ENCODE measurements at regions not wholly inside any gene's neighbourhood (a gene's known extent, or its start where the extent isn't known, plus 50 kb on each side); places are given as distances from the start of the nearest gene placed in this dataset.
"Not testable (repeated sequence)": the region's sequence is repeated elsewhere in the genome, so short reads cannot be mapped to it uniquely, and the experiment has no call there.

GRCh38 chr1:31485166-31485565 lies 72.2 kb downstream of the SERINC2 start:
- DNase-seq: no peak

GRCh38 chr1:31487143-31487542 lies 74.1 kb downstream of the SERINC2 start:
- DNase-seq: no peak

GRCh38 chr1:31487721-31488293 lies 74.8 kb downstream of the SERINC2 start:
- no peak for DNase-seq

GRCh38 chr1:31488528-31488927 lies 75.5 kb downstream of the SERINC2 start:
- DNase-seq: no peak

GRCh38 chr1:31489575-31489974 lies 76.6 kb downstream of the SERINC2 start:
- not testable (repeated sequence) for DNase-seq

GRCh38 chr1:31490596-31490995 lies 77.6 kb downstream of the SERINC2 start:
- not testable (repeated sequence) for DNase-seq

GRCh38 chr1:31495351-31495750 lies 81.0 kb upstream of the TINAGL1 start:
- not testable (repeated sequence) for DNase-seq

GRCh38 chr1:31495770-31496169 lies 80.5 kb upstream of the TINAGL1 start:
- DNase-seq: not testable (repeated sequence)

- no peak for DNase-seq
Observed at GRCh38 chr1:31497601-31498000, 78.7 kb upstream of the TINAGL1 start.

GRCh38 chr1:31498376-31499040 lies 77.8 kb upstream of the TINAGL1 start:
- no peak for DNase-seq

- no peak for DNase-seq
Observed at GRCh38 chr1:31501505-31501904, 74.8 kb upstream of the TINAGL1 start.

- no peak for DNase-seq
Observed at GRCh38 chr1:31502253-31502652, 74.1 kb upstream of the TINAGL1 start.

GRCh38 chr1:31502926-31503511 lies 73.3 kb upstream of the TINAGL1 start:
- DNase-seq: no peak

GRCh38 chr1:31503570-31503969 lies 72.7 kb upstream of the TINAGL1 start:
- DNase-seq: no peak

GRCh38 chr1:31504001-31504400 lies 72.3 kb upstream of the TINAGL1 start:
- no peak for DNase-seq

GRCh38 chr1:31505911-31506497 lies 70.3 kb upstream of the TINAGL1 start:
- DNase-seq: no peak

- DNase-seq: no peak
Observed at GRCh38 chr1:31507221-31507620, 69.1 kb upstream of the TINAGL1 start.

- no peak for DNase-seq
Observed at GRCh38 chr1:31507676-31508530, 68.4 kb upstream of the TINAGL1 start.

GRCh38 chr1:31509124-31510072 lies 66.9 kb upstream of the TINAGL1 start:
- DNase-seq: no peak

- no peak for DNase-seq
Observed at GRCh38 chr1:31510304-31510703, 66.0 kb upstream of the TINAGL1 start.

- no peak for DNase-seq
Observed at GRCh38 chr1:31510853-31511789, 65.2 kb upstream of the TINAGL1 start.

All from AML-193 (cell line).